ENCODE measurements at regions not wholly inside any gene's neighbourhood (a gene's known extent, or its start where the extent isn't known, plus 50 kb on each side); places are given as distances from the start of the nearest gene placed in this dataset.

- DNase-seq (ENCODE audit: insufficient read length, low spot score) (no peak), FAIRE-seq (no peak)
These were observed 194.8 kb upstream of the NRP1 start for GRCh38 chr10:33529234-33529633.

GRCh38 chr10:33524966-33525365, 190.5 kb upstream of the NRP1 start:
- no peak for DNase-seq (ENCODE audit: insufficient read length, low spot score)

GRCh38 chr10:33524041-33524440, 189.6 kb upstream of the NRP1 start:
- no peak for FAIRE-seq
- DNase-seq (ENCODE audit: insufficient read length, low spot score) = no peak

More at GRCh38 chr10:33524966-33525365, 190.5 kb upstream of the NRP1 start:
- FAIRE-seq = no peak

- no peak for FAIRE-seq
- DNase-seq (ENCODE audit: insufficient read length, low spot score) = no peak
These were observed 188.8 kb upstream of the NRP1 start for GRCh38 chr10:33523236-33523792.

- no peak for DNase-seq (ENCODE audit: insufficient read length, low spot score)
- no peak for FAIRE-seq
These were observed 187.4 kb upstream of the NRP1 start for GRCh38 chr10:33521904-33522303.

- DNase-seq (ENCODE audit: insufficient read length, low spot score) (no peak), FAIRE-seq (no peak)
These were observed 186.6 kb upstream of the NRP1 start for GRCh38 chr10:33521062-33521461.

GRCh38 chr10:33520223-33520622, 185.8 kb upstream of the NRP1 start:
- FAIRE-seq (no peak), DNase-seq (ENCODE audit: insufficient read length, low spot score) (no peak)

GRCh38 chr10:33519130-33519860, 184.8 kb upstream of the NRP1 start:
- FAIRE-seq = no peak
- no peak for DNase-seq (ENCODE audit: insufficient read length, low spot score)

GRCh38 chr10:33510206-33510605, 175.7 kb upstream of the NRP1 start:
- DNase-seq (ENCODE audit: insufficient read length, low spot score) (no peak), FAIRE-seq (no peak)

- no peak for DNase-seq (ENCODE audit: insufficient read length, low spot score)
- FAIRE-seq = peak; percentile 55
These were observed 174.9 kb upstream of the NRP1 start for GRCh38 chr10:33509231-33509831.

GRCh38 chr10:33507662-33508425, 173.4 kb upstream of the NRP1 start:
- FAIRE-seq (no peak), DNase-seq (ENCODE audit: insufficient read length, low spot score) (no peak)

- FAIRE-seq (no peak), DNase-seq (ENCODE audit: insufficient read length, low spot score) (no peak)
These were observed 172.6 kb upstream of the NRP1 start for GRCh38 chr10:33506838-33507661.

- FAIRE-seq (no peak), DNase-seq (ENCODE audit: insufficient read length, low spot score) (no peak)
These were observed 171.9 kb upstream of the NRP1 start for GRCh38 chr10:33506391-33506790.

GRCh38 chr10:33501161-33501560, 166.7 kb upstream of the NRP1 start:
- no peak for FAIRE-seq
- no peak for DNase-seq (ENCODE audit: insufficient read length, low spot score)

- DNase-seq (ENCODE audit: insufficient read length, low spot score) = no peak
- FAIRE-seq = no peak
These were observed 164.0 kb upstream of the NRP1 start for GRCh38 chr10:33498391-33498891.

GRCh38 chr10:33497338-33497737, 162.9 kb upstream of the NRP1 start:
- FAIRE-seq (no peak), DNase-seq (ENCODE audit: insufficient read length, low spot score) (no peak)

- FAIRE-seq = no peak
- DNase-seq (ENCODE audit: insufficient read length, low spot score) = no peak
These were observed 161.6 kb upstream of the NRP1 start for GRCh38 chr10:33496096-33496495.

- FAIRE-seq = no peak
- no peak for DNase-seq (ENCODE audit: insufficient read length, low spot score)
These were observed 160.3 kb upstream of the NRP1 start for GRCh38 chr10:33494694-33495265.

- no peak for FAIRE-seq
- no peak for DNase-seq (ENCODE audit: insufficient read length, low spot score)
These were observed 159.5 kb upstream of the NRP1 start for GRCh38 chr10:33493978-33494377.

GRCh38 chr10:33493497-33493896, 159.0 kb upstream of the NRP1 start:
- no peak for DNase-seq (ENCODE audit: insufficient read length, low spot score)
- no peak for FAIRE-seq
